ENCODE measurements at regions not wholly inside any gene's neighbourhood (a gene's known extent, or its start where the extent isn't known, plus 50 kb on each side); places are given as distances from the start of the nearest gene placed in this dataset.

GRCh38 chr2:83817511-83817910 is 641.6 kb downstream of the SUCLG1 start:
- Mint-ChIP-seq H3K4me1 (ENCODE audit: low read depth) (no peaks in the 10 kb centered on the region), H3K36me3 (ENCODE audit: low read depth) (no peaks in the 10 kb centered on the region), H3K27ac (no peak overlapping the region), H3K27me3 (peaks cover 6% of the 10 kb centered on the region), H3K9me3 (no peaks in the 10 kb centered on the region), H3K4me3 (no peak overlapping the region)
- no peak for TF ChIP-seq CTCF (IDR thresholded peaks at IDR 0.05)
- H3K27me3 ChIP-seq (ENCODE audit: control insufficient read depth in 1 of 2, insufficient read depth in 2 of 2, low read length in 2 of 2) = no peaks in the 10 kb centered on the region
- intact Hi-C loops (cut with DNase I, micrococcal nuclease) = no loop called here
- peaks cover 0 to 4% of the 10 kb centered on the region in 2 experiments for H3K9me3 ChIP-seq (ENCODE audit: control insufficient read depth in 1 of 2, insufficient read depth in 1 of 2, low read length in 2 of 2)
- no peaks in the 10 kb centered on the region for H3K4me1 ChIP-seq (ENCODE audit: insufficient read depth, low read length)
- ChIA-PET CTCF (no interaction called here), POLR2A (no interaction called here)
- DNase-seq (no peak), ATAC-seq (ENCODE audit: poor library complexity) (no peak)
- H3K36me3 ChIP-seq (ENCODE audit: insufficient read depth, low read length) = no peaks in the 10 kb centered on the region
- H3K27ac ChIP-seq (ENCODE audit: low read depth in 1 of 2, low read length in 2 of 2) = no peak overlapping the region
- no peak overlapping the region for H3K4me3 ChIP-seq (ENCODE audit: low read length)

GRCh38 chr2:83808878-83809277 is 650.2 kb downstream of the SUCLG1 start:
- H3K27ac ChIP-seq (ENCODE audit: low read depth in 1 of 2, low read length in 2 of 2) = no peak overlapping the region
- no peak overlapping the region for H3K4me3 ChIP-seq (ENCODE audit: low read length)
- Mint-ChIP-seq H3K4me3 (no peak overlapping the region), H3K9me3 (no peaks in the 10 kb centered on the region), H3K36me3 (ENCODE audit: low read depth) (no peaks in the 10 kb centered on the region), H3K27ac (no peak overlapping the region), H3K27me3 (no peaks in the 10 kb centered on the region), H3K4me1 (ENCODE audit: low read depth) (no peaks in the 10 kb centered on the region)
- no peak for DNase-seq
- POLR2A ChIA-PET = no interaction called here
- H3K27me3 ChIP-seq (ENCODE audit: control insufficient read depth in 1 of 2, insufficient read depth in 2 of 2, low read length in 2 of 2) = no peaks in the 10 kb centered on the region
- intact Hi-C loops (cut with DNase I, micrococcal nuclease) = no loop called here
- H3K36me3 ChIP-seq (ENCODE audit: insufficient read depth, low read length) = no peaks in the 10 kb centered on the region
- H3K4me1 ChIP-seq (ENCODE audit: insufficient read depth, low read length) = no peaks in the 10 kb centered on the region
- CTCF ChIA-PET = interaction anchor here (0.7 kb wide), 1 partner anchor 18 kb away, joined by 3 read pairs; no protein-coding TSS in a partner anchor
- H3K9me3 ChIP-seq (ENCODE audit: control insufficient read depth in 1 of 2, insufficient read depth in 1 of 2, low read length in 2 of 2) = peaks cover 0 to 3% of the 10 kb centered on the region in 2 experiments
- no peak for TF ChIP-seq CTCF (IDR thresholded peaks at IDR 0.05)
- ATAC-seq (ENCODE audit: poor library complexity) = no peak

GRCh38 chr2:83802604-83803003 is 656.5 kb downstream of the SUCLG1 start:
- no peaks in the 10 kb centered on the region for H3K4me1 Mint-ChIP-seq (ENCODE audit: low read depth)
- POLR2A ChIA-PET = no interaction called here

More at GRCh38 chr2:83802604-83803003, 656.5 kb downstream of the SUCLG1 start:
- Histone ChIP-seq H3K9me3 (ENCODE audit: control insufficient read depth in 1 of 2, insufficient read depth in 1 of 2, low read length in 2 of 2) (peaks cover 0 to 7% of the 10 kb centered on the region in 2 experiments), H3K4me3 (ENCODE audit: low read length) (no peak overlapping the region), H3K27ac (ENCODE audit: low read depth in 1 of 2, low read length in 2 of 2) (no peak overlapping the region), H3K36me3 (ENCODE audit: insufficient read depth, low read length) (no peaks in the 10 kb centered on the region), H3K4me1 (ENCODE audit: insufficient read depth, low read length) (no peaks in the 10 kb centered on the region), H3K27me3 (ENCODE audit: control insufficient read depth in 1 of 2, insufficient read depth in 2 of 2, low read length in 2 of 2) (no peaks in the 10 kb centered on the region)
- H3K4me3 Mint-ChIP-seq = no peak overlapping the region
- TF ChIP-seq CTCF (IDR thresholded peaks at IDR 0.05) = no peak
- H3K36me3 Mint-ChIP-seq (ENCODE audit: low read depth) = no peaks in the 10 kb centered on the region
- no peak for DNase-seq
- CTCF ChIA-PET = no interaction called here
- intact Hi-C loops (cut with DNase I, micrococcal nuclease) = no loop called here
- no peak for ATAC-seq (ENCODE audit: poor library complexity)
- H3K9me3 Mint-ChIP-seq = no peaks in the 10 kb centered on the region
- no peaks in the 10 kb centered on the region for H3K27me3 Mint-ChIP-seq
- no peak overlapping the region for H3K27ac Mint-ChIP-seq
